DND-41 (cell line): ENCODE measurements at regions not wholly inside any gene's neighbourhood (a gene's known extent, or its start where the extent isn't known, plus 50 kb on each side); places are given as distances from the start of the nearest gene placed in this dataset.

Source experiments
- EZH2 ChIP-seq: IDR thresholded peaks from 3 replicates; pipeline ENCODE4 v1.6.1; 2012; ENCODE audit warnings: borderline replicate concordance, low read depth, mild to moderate bottlenecking, moderate library complexity, low read length, inconsistent platforms; ENCODE audit not compliant: severe bottlenecking
- TF ChIP-seq, protein P1 (sequence below): IDR thresholded peaks from 2 replicates; pipeline ENCODE4 v1.5.1; 2012; ENCODE audit warnings: borderline replicate concordance, low read length, moderate library complexity, mild to moderate bottlenecking; ENCODE audit not compliant: poor library complexity, severe bottlenecking; ENCODE audit errors: extremely low read depth

DNA sequence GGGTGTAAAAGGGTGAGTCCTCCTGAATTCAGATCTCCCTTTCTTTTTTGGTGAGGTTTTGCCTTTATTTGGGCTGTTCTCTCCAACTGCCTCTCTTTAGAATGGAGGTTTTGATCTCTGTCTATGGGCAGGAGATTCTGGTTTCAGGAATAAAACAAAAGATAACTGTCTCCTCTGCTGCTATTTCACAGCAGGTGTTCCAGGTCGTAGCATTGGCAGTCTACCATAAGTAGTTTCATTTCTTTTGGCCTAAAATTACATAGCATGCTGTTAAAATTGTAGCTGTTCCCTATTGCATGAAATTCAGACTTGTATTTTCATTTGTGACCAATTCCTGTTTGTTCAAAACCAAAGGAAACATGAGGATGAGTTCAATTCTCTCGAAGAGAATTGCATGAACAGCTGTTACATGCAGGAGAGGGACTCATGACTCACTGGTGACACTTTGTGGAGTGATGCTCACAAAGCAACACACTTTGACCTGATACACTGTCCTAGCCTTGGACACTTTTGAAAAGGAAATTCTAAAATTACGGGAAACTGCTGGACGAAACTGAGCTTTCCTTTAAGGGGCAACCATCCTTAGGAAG, 76.8 kb upstream of the SIRPG start:
- TF ChIP-seq, protein P1, sequence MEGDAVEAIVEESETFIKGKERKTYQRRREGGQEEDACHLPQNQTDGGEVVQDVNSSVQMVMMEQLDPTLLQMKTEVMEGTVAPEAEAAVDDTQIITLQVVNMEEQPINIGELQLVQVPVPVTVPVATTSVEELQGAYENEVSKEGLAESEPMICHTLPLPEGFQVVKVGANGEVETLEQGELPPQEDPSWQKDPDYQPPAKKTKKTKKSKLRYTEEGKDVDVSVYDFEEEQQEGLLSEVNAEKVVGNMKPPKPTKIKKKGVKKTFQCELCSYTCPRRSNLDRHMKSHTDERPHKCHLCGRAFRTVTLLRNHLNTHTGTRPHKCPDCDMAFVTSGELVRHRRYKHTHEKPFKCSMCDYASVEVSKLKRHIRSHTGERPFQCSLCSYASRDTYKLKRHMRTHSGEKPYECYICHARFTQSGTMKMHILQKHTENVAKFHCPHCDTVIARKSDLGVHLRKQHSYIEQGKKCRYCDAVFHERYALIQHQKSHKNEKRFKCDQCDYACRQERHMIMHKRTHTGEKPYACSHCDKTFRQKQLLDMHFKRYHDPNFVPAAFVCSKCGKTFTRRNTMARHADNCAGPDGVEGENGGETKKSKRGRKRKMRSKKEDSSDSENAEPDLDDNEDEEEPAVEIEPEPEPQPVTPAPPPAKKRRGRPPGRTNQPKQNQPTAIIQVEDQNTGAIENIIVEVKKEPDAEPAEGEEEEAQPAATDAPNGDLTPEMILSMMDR = peak; percentile 65
- TF ChIP-seq EZH2 = no peak
